Sigmoid colon (tissue), 4 donors: ENCODE measurements at regions not wholly inside any gene's neighbourhood (a gene's known extent, or its start where the extent isn't known, plus 50 kb on each side); places are given as distances from the start of the nearest gene placed in this dataset.

ENCODE experiments used
- EP300 ChIP-seq, 4 donors: sonication (generic); formaldehyde crosslinking; IDR thresholded peaks; one replicate each; pipeline ENCODE4 v1.6.1; 2017; ENCODE audit warnings: antibody characterized with exemption in 4 of 4
- POLR2A ChIP-seq, 2 donors: fragments of 450-650 bp; IDR thresholded peaks; one replicate each; pipeline ENCODE4 v1.6.1; 2016; ENCODE audit warnings: antibody characterized with exemption in 2 of 2, mild to moderate bottlenecking in 2 of 2, moderate library complexity in 2 of 2

GRCh38 chr3:117922039-117922438 lies 1112.6 kb downstream of the IGSF11 start:
- TF ChIP-seq POLR2A (IDR thresholded peaks at IDR 0.05) (no peak), EP300 (IDR thresholded peaks at IDR 0.05) (no peak)
